ENCODE measurements at regions not wholly inside any gene's neighbourhood (a gene's known extent, or its start where the extent isn't known, plus 50 kb on each side); places are given as distances from the start of the nearest gene placed in this dataset.

GRCh38 chr2:107290041-107290440 lies 404.1 kb upstream of the ST6GAL2 start:
- Histone ChIP-seq H3K36me3 (no peaks in the 10 kb centered on the region), H3K4me3 (no peak overlapping the region), H3K9me3 (no peaks in the 10 kb centered on the region), H3K27ac (no peak overlapping the region), H3K27me3 (replicated peaks; ENCODE audit: insufficient read depth) (no peaks in the 10 kb centered on the region), H3K4me1 (replicated peaks) (no peaks in the 10 kb centered on the region)
- intact Hi-C loops (cut with DNase I): no loop called here
- DNase-seq (ENCODE audit: low spot score): no peak
- 79% methylated on average over 3 of the region's 3 CpGs for WGBS
- TF ChIP-seq POLR2AphosphoS5 (IDR thresholded peaks at IDR 0.05): no peak
- no peak for TF ChIP-seq CTCF (IDR thresholded peaks at IDR 0.05)
- TF ChIP-seq POLR2A (IDR thresholded peaks at IDR 0.05): no peak

DNA sequence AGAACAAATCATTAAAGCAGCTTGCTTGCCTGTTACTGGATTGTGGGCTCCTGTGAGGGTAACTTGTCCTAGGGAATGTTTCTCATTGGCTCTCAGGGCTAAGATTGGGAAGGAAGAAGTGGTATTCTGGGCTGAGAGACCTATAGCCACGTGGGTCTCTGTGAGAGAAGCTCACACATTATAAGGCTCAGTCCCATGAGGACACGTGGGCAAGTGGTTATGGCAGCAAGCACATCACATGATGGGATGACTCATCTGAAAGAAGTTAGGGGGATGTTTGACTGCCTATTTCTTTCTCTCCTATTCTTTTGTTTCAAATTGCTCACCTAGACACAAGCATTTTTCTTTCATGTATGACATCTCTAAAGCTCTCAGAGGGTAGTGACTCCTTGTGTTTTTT lies 418.0 kb upstream of the ST6GAL2 start:
- TF ChIP-seq POLR2A (IDR thresholded peaks at IDR 0.05) (no peak), POLR2AphosphoS5 (IDR thresholded peaks at IDR 0.05) (no peak), CTCF (IDR thresholded peaks at IDR 0.05) (no peak)
- no peaks in the 10 kb centered on the region for H3K9me3 ChIP-seq
- H3K27ac ChIP-seq: no peak overlapping the region
- no peaks in the 10 kb centered on the region for H3K4me1 ChIP-seq (replicated peaks)
- no peaks in the 10 kb centered on the region for H3K36me3 ChIP-seq
- H3K4me3 ChIP-seq: no peak overlapping the region
- no peaks in the 10 kb centered on the region for H3K27me3 ChIP-seq (replicated peaks; ENCODE audit: insufficient read depth)
- WGBS: 66% methylated on average over 2 of the region's 2 CpGs
- DNase-seq (ENCODE audit: low spot score): no peak
- intact Hi-C loops (cut with DNase I): no loop called here

GRCh38 chr2:107305966-107306365 lies 420.0 kb upstream of the ST6GAL2 start:
- no peak for DNase-seq (ENCODE audit: low spot score)
- intact Hi-C loops (cut with DNase I): no loop called here
- no peaks in the 10 kb centered on the region for H3K4me1 ChIP-seq (replicated peaks)
- no peaks in the 10 kb centered on the region for H3K36me3 ChIP-seq
- H3K27me3 ChIP-seq (replicated peaks; ENCODE audit: insufficient read depth): no peaks in the 10 kb centered on the region
- WGBS: 42% methylated on average over 4 of the region's 4 CpGs
- TF ChIP-seq CTCF (IDR thresholded peaks at IDR 0.05) (no peak), POLR2AphosphoS5 (IDR thresholded peaks at IDR 0.05) (no peak), POLR2A (IDR thresholded peaks at IDR 0.05) (no peak)
- no peak overlapping the region for H3K4me3 ChIP-seq
- H3K27ac ChIP-seq: no peak overlapping the region
- no peaks in the 10 kb centered on the region for H3K9me3 ChIP-seq

DNA sequence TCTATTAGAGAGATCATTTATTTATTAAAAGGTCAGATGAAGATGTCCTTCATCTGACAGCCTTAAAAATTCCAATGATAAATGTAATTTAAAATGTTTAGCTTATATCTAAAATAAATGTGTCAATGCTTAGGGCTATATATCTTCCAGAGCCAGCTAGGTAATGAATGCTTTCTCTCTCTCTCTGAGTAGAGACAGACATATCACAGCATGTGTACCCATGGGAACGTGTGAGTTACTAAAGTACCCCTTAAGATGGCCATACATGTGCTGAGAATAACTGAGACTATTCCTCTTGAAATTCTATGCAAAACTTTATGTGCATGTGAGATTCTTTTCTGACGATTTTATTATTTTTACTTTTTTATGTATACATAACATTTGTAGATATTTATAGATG lies 420.9 kb upstream of the ST6GAL2 start:
- intact Hi-C loops (cut with DNase I): no loop called here
- no peak for DNase-seq (ENCODE audit: low spot score)
- H3K27ac ChIP-seq: no peak overlapping the region
- no peaks in the 10 kb centered on the region for H3K9me3 ChIP-seq
- H3K36me3 ChIP-seq: no peaks in the 10 kb centered on the region
- TF ChIP-seq POLR2A (IDR thresholded peaks at IDR 0.05) (no peak), CTCF (IDR thresholded peaks at IDR 0.05) (no peak), POLR2AphosphoS5 (IDR thresholded peaks at IDR 0.05) (no peak)
- no peaks in the 10 kb centered on the region for H3K4me1 ChIP-seq (replicated peaks)
- no peaks in the 10 kb centered on the region for H3K27me3 ChIP-seq (replicated peaks; ENCODE audit: insufficient read depth)
- H3K4me3 ChIP-seq: no peak overlapping the region
- 41% methylated on average over 2 of the region's 2 CpGs for WGBS

GRCh38 chr2:107308835-107309234 lies 422.9 kb upstream of the ST6GAL2 start:
- TF ChIP-seq POLR2AphosphoS5 (IDR thresholded peaks at IDR 0.05) (no peak), CTCF (IDR thresholded peaks at IDR 0.05) (no peak), POLR2A (IDR thresholded peaks at IDR 0.05) (no peak)
- Histone ChIP-seq H3K27me3 (replicated peaks; ENCODE audit: insufficient read depth) (no peaks in the 10 kb centered on the region), H3K4me3 (no peak overlapping the region), H3K4me1 (replicated peaks) (no peaks in the 10 kb centered on the region), H3K36me3 (no peaks in the 10 kb centered on the region), H3K27ac (no peak overlapping the region), H3K9me3 (no peaks in the 10 kb centered on the region)
- intact Hi-C loops (cut with DNase I): no loop called here
- no peak for DNase-seq (ENCODE audit: low spot score)
- WGBS: 87% methylated on average over 1 of the region's 1 CpG
